ELR (cell line): ENCODE measurements at regions not wholly inside any gene's neighbourhood (a gene's known extent, or its start where the extent isn't known, plus 50 kb on each side); places are given as distances from the start of the nearest gene placed in this dataset.

ENCODE experiments used
- DNase-seq: peaks from one replicate; pipeline ENCODE4 v3.0.0-alpha.2; 2015; ENCODE audit warnings: low read depth

GRCh38 chr12:93103154-93103553, 174.1 kb upstream of the EEA1 start:
- no peak for DNase-seq

GRCh38 chr12:93104535-93104934, 175.4 kb upstream of the EEA1 start:
- DNase-seq = no peak

- no peak for DNase-seq
Measured at GRCh38 chr12:93106910-93107309, 177.8 kb upstream of the EEA1 start.

- DNase-seq = no peak
Measured at GRCh38 chr12:93107514-93108312, 178.6 kb upstream of the EEA1 start.

GRCh38 chr12:93108985-93109384, 179.9 kb upstream of the EEA1 start:
- DNase-seq = no peak

GRCh38 chr12:93109551-93110203, 180.6 kb upstream of the EEA1 start:
- DNase-seq = no peak

DNA sequence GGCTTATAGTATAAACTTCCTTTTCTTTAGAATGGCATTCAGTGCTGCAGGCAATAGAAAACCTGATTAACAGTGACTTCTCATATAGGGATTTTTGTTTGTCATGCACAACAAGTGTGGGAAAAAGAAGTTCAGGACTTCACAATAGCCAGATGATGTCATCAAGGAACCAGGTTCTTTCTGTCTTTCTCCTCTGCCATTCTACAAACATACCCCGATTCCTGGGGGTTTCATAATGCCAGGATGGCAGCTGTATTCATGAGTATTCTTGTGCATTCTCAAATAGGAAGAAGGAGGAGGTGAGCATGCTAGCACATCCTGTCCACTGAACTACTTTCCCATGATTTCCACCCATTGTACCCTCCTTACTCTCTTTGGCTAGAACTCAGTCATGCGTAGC, 182.7 kb upstream of the EEA1 start:
- peak; percentile 20 for DNase-seq

GRCh38 chr12:93113317-93114006, 184.4 kb upstream of the EEA1 start:
- peak; percentile 16 for DNase-seq

- DNase-seq = no peak
Measured at GRCh38 chr12:93115198-93115601, 186.1 kb upstream of the EEA1 start.

GRCh38 chr12:93115646-93116045, 186.6 kb upstream of the EEA1 start:
- no peak for DNase-seq

DNA sequence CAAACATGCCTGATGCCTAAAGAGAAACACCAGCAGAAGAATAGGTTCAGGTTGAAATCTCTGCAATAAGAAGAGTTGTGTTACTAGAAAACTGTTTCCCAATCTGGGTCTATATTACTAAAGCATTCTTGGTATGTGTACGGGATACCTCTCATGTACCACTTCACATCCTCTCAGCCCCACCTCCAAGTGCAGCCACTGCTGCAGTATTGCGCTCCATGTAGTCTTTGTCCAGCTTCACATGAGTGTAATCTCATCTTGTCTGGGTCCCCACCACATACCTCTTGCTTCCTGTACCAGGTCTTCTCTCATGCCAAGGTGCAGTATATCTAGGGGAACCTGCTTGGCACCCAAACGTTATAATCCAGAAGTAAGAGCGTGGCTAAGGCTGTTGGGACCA, 187.5 kb upstream of the EEA1 start:
- no peak for DNase-seq

- DNase-seq = peak; percentile 74
Measured at GRCh38 chr12:93121729-93122488, 192.8 kb upstream of the EEA1 start.

DNA sequence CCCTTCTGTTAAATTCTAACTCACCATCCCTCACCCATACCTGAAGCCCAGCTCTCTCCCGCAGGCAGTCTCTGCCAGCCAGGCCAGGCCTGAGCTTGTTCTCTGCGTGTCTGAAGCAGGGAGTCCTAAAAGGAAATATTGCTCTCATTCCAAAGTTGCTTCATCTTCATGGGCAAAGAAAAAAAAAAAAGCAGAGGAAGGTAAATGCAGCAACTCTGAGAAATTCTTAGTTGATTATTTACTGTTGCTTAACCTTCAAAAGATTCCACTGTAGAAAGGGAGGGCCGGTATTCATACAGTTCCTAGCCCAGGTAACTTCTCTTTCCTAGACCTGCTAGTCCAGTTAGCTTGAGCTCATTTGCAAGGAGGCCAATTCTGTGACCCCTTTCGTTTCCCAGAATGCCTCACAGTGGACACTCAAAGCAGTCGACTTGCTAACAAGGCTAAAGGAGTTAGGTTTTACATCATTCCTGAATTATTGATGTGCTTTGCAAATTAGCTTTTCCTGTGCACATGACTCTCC, 193.5 kb upstream of the EEA1 start:
- no peak for DNase-seq

DNA sequence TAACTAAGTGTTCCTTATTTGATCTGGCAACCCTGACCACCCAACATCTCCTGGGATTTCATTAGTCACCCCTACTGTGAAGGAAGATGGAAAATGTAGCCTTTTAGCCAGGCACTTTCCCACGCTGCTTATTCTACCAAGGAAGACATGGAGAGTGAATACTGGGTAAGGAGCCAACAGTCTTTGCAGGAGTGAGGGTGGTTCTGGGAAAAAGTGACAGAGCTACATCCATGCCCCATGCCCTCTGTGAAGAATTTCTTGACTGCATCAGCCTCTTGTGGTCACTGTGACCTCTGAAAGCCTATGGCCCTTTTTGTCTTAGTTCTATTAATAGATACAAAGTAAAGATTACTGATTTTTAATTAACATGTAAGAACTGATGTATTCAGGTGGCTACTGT, 196.0 kb upstream of the EEA1 start:
- DNase-seq = no peak

DNA sequence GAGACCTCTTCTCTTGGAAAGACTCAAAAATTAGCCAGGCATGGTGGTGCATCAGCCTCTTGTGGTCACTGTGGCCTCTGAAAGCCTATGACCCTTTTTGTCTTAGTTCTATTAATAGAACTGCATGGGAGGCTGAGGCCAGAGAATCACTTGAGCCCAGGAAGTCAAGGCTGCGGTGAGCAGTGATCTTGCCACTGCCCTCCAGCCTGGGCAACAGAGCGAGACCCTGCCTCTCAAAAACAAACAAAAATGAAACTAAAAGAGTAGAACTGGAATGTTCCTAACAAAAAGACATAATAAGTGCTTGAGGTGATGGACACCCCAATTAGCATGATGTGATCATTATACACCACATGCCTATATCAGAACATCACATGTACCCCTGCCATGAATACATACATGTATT, 197.0 kb upstream of the EEA1 start:
- DNase-seq = no peak

- DNase-seq = no peak
Measured at GRCh38 chr12:93127107-93127560, 198.0 kb upstream of the EEA1 start.

DNA sequence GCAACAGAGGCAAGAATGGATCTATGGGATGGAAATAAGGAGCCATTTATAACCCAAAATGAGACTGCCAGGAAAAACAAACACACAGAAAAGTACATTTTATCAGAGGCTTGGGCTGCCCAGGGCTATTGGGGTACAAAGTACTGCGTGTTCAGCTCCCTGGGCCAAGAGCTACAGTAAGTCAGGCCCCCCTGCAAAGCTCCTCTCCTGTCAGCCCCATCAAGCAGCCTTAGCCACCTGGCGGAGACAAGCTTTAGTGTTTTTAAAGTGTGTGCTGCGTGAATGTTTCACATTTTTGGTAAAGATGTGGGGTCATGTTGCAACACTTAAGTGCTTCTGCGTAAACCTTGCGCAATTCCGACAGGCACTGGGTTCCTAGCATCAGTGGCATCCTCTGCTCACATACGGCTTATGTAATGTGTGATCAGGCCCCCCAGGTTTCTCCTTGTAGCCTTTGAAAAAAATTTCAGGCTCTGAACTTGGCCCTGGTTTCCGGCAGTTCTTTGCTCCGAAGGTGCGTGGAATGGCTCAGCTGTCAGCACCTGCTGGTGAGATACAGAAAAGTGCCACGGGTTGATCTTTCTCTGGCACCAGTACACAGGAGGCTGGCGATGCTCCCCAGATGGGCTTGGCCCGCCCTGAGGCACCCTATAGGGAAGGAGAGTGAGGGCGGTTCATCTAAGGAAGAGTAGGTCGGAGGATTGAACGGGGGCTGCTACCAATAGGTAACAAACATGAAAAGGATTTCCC, 198.7 kb upstream of the EEA1 start:
- DNase-seq = peak; percentile 40

- DNase-seq = no peak
Measured at GRCh38 chr12:93128332-93128707, 199.2 kb upstream of the EEA1 start.

GRCh38 chr12:93130366-93131054, 201.4 kb upstream of the EEA1 start:
- no peak for DNase-seq

GRCh38 chr12:93133361-93133760, 204.3 kb upstream of the EEA1 start:
- DNase-seq = no peak
